ENCODE measurements at regions not wholly inside any gene's neighbourhood (a gene's known extent, or its start where the extent isn't known, plus 50 kb on each side); places are given as distances from the start of the nearest gene placed in this dataset.
"Not testable (repeated sequence)": the region's sequence is repeated elsewhere in the genome, so short reads cannot be mapped to it uniquely, and the experiment has no call there.

GRCh38 chr3:76310089-76310488, 524.7 kb upstream of the ZNF717 start:
- no peaks in the 10 kb centered on the region for H3K27me3 ChIP-seq (replicated peaks)
- DNase-seq (ENCODE audit: low read depth in 1 of 2, low spot score in 2 of 2) = no peak
- H3K4me3 ChIP-seq = no peak overlapping the region
- no peaks in the 10 kb centered on the region for H3K36me3 ChIP-seq
- no peak overlapping the region for H3K27ac ChIP-seq
- no peaks in the 10 kb centered on the region for H3K9me3 ChIP-seq (replicated peaks)
- no peaks in the 10 kb centered on the region for H3K4me1 ChIP-seq (replicated peaks)

GRCh38 chr3:76310667-76311066, 525.3 kb upstream of the ZNF717 start:
- Histone ChIP-seq H3K36me3 (no peaks in the 10 kb centered on the region), H3K27me3 (replicated peaks) (no peaks in the 10 kb centered on the region), H3K9me3 (replicated peaks) (no peaks in the 10 kb centered on the region), H3K4me3 (no peak overlapping the region), H3K27ac (no peak overlapping the region), H3K4me1 (replicated peaks) (no peaks in the 10 kb centered on the region)
- no peak for DNase-seq (ENCODE audit: low read depth in 1 of 2, low spot score in 2 of 2)

- H3K9me3 ChIP-seq (replicated peaks) = no peaks in the 10 kb centered on the region
- no peaks in the 10 kb centered on the region for H3K4me1 ChIP-seq (replicated peaks)
- no peak overlapping the region for H3K4me3 ChIP-seq
- no peaks in the 10 kb centered on the region for H3K27me3 ChIP-seq (replicated peaks)
- DNase-seq (ENCODE audit: low read depth in 1 of 2, low spot score in 2 of 2) = no peak
- no peak overlapping the region for H3K27ac ChIP-seq
- no peaks in the 10 kb centered on the region for H3K36me3 ChIP-seq
Observed at GRCh38 chr3:76311941-76312340, 526.6 kb upstream of the ZNF717 start.

GRCh38 chr3:76315906-76316305, 530.6 kb upstream of the ZNF717 start:
- not testable (repeated sequence) for H3K27ac ChIP-seq; H3K4me3 ChIP-seq; H3K27me3 ChIP-seq (replicated peaks); H3K36me3 ChIP-seq; H3K9me3 ChIP-seq (replicated peaks); DNase-seq (ENCODE audit: low read depth in 1 of 2, low spot score in 2 of 2); H3K4me1 ChIP-seq (replicated peaks)

GRCh38 chr3:76321614-76322013, 536.3 kb upstream of the ZNF717 start:
- no peak for DNase-seq (ENCODE audit: low read depth in 1 of 2, low spot score in 2 of 2)
- H3K36me3 ChIP-seq = no peaks in the 10 kb centered on the region
- H3K9me3 ChIP-seq (replicated peaks) = no peaks in the 10 kb centered on the region
- H3K4me1 ChIP-seq (replicated peaks) = no peaks in the 10 kb centered on the region
- no peak overlapping the region for H3K27ac ChIP-seq
- no peaks in the 10 kb centered on the region for H3K27me3 ChIP-seq (replicated peaks)
- H3K4me3 ChIP-seq = no peak overlapping the region

GRCh38 chr3:76324101-76324500, 538.8 kb upstream of the ZNF717 start:
- Histone ChIP-seq H3K27ac (no peak overlapping the region), H3K36me3 (no peaks in the 10 kb centered on the region), H3K9me3 (replicated peaks) (no peaks in the 10 kb centered on the region), H3K27me3 (replicated peaks) (no peaks in the 10 kb centered on the region), H3K4me3 (no peak overlapping the region), H3K4me1 (replicated peaks) (no peaks in the 10 kb centered on the region)
- no peak for DNase-seq (ENCODE audit: low read depth in 1 of 2, low spot score in 2 of 2)

GRCh38 chr3:76345878-76346277, 560.5 kb upstream of the ZNF717 start:
- no peak overlapping the region for H3K4me3 ChIP-seq
- no peaks in the 10 kb centered on the region for H3K27me3 ChIP-seq (replicated peaks)
- no peaks in the 10 kb centered on the region for H3K4me1 ChIP-seq (replicated peaks)

GRCh38 chr3:76346690-76347089, 561.3 kb upstream of the ZNF717 start:
- Histone ChIP-seq H3K36me3 (no peaks in the 10 kb centered on the region), H3K4me1 (replicated peaks) (no peaks in the 10 kb centered on the region), H3K27me3 (replicated peaks) (no peaks in the 10 kb centered on the region), H3K27ac (no peak overlapping the region), H3K9me3 (replicated peaks) (no peaks in the 10 kb centered on the region), H3K4me3 (no peak overlapping the region)
- no peak for DNase-seq (ENCODE audit: low read depth in 1 of 2, low spot score in 2 of 2)

More at GRCh38 chr3:76345878-76346277, 560.5 kb upstream of the ZNF717 start:
- H3K27ac ChIP-seq = no peak overlapping the region
- DNase-seq (ENCODE audit: low read depth in 1 of 2, low spot score in 2 of 2) = no peak
- H3K9me3 ChIP-seq (replicated peaks) = no peaks in the 10 kb centered on the region
- no peaks in the 10 kb centered on the region for H3K36me3 ChIP-seq

- Histone ChIP-seq H3K27ac (no peak overlapping the region), H3K9me3 (replicated peaks) (no peaks in the 10 kb centered on the region), H3K4me1 (replicated peaks) (no peaks in the 10 kb centered on the region), H3K4me3 (no peak overlapping the region), H3K36me3 (no peaks in the 10 kb centered on the region), H3K27me3 (replicated peaks) (no peaks in the 10 kb centered on the region)
- DNase-seq (ENCODE audit: low read depth in 1 of 2, low spot score in 2 of 2) = no peak
Observed at GRCh38 chr3:76349715-76350480, 564.5 kb upstream of the ZNF717 start.

- Histone ChIP-seq H3K27ac (no peak overlapping the region), H3K4me1 (replicated peaks) (no peaks in the 10 kb centered on the region), H3K4me3 (no peak overlapping the region), H3K9me3 (replicated peaks) (no peaks in the 10 kb centered on the region), H3K36me3 (no peaks in the 10 kb centered on the region), H3K27me3 (replicated peaks) (no peaks in the 10 kb centered on the region)
- DNase-seq (ENCODE audit: low read depth in 1 of 2, low spot score in 2 of 2) = no peak
Observed at GRCh38 chr3:76352051-76352450, 566.7 kb upstream of the ZNF717 start.

- Histone ChIP-seq H3K27ac (no peak overlapping the region), H3K36me3 (no peaks in the 10 kb centered on the region)
- DNase-seq (ENCODE audit: low read depth in 1 of 2, low spot score in 2 of 2) = no peak
Observed at GRCh38 chr3:76352511-76353284, 567.3 kb upstream of the ZNF717 start.

GRCh38 chr3:76353683-76354082, 568.3 kb upstream of the ZNF717 start:
- Histone ChIP-seq H3K27ac (no peak overlapping the region), H3K36me3 (no peaks in the 10 kb centered on the region), H3K9me3 (replicated peaks) (no peaks in the 10 kb centered on the region), H3K4me3 (no peak overlapping the region), H3K4me1 (replicated peaks) (no peaks in the 10 kb centered on the region), H3K27me3 (replicated peaks) (no peaks in the 10 kb centered on the region)
- no peak for DNase-seq (ENCODE audit: low read depth in 1 of 2, low spot score in 2 of 2)

More at GRCh38 chr3:76352511-76353284, 567.3 kb upstream of the ZNF717 start:
- Histone ChIP-seq H3K4me1 (replicated peaks) (no peaks in the 10 kb centered on the region), H3K27me3 (replicated peaks) (no peaks in the 10 kb centered on the region), H3K4me3 (no peak overlapping the region), H3K9me3 (replicated peaks) (no peaks in the 10 kb centered on the region)

GRCh38 chr3:76361010-76361409, 575.7 kb upstream of the ZNF717 start:
- H3K36me3 ChIP-seq = no peaks in the 10 kb centered on the region
- no peaks in the 10 kb centered on the region for H3K9me3 ChIP-seq (replicated peaks)
- no peak overlapping the region for H3K27ac ChIP-seq
- no peaks in the 10 kb centered on the region for H3K4me1 ChIP-seq (replicated peaks)
- no peak for DNase-seq (ENCODE audit: low read depth in 1 of 2, low spot score in 2 of 2)
- no peaks in the 10 kb centered on the region for H3K27me3 ChIP-seq (replicated peaks)
- no peak overlapping the region for H3K4me3 ChIP-seq

GRCh38 chr3:76362643-76363042, 577.3 kb upstream of the ZNF717 start:
- no peaks in the 10 kb centered on the region for H3K9me3 ChIP-seq (replicated peaks)
- no peaks in the 10 kb centered on the region for H3K36me3 ChIP-seq
- DNase-seq (ENCODE audit: low read depth in 1 of 2, low spot score in 2 of 2) = no peak
- no peaks in the 10 kb centered on the region for H3K4me1 ChIP-seq (replicated peaks)
- no peak overlapping the region for H3K4me3 ChIP-seq
- no peak overlapping the region for H3K27ac ChIP-seq
- no peaks in the 10 kb centered on the region for H3K27me3 ChIP-seq (replicated peaks)

Measured in SJSA1 (cell line).